ENCODE measurements at regions not wholly inside any gene's neighbourhood (a gene's known extent, or its start where the extent isn't known, plus 50 kb on each side); places are given as distances from the start of the nearest gene placed in this dataset.

GRCh38 chr1:195951313-195951712 lies 656.9 kb downstream of the KCNT2 start:
- TF ChIP-seq TAF1 (IDR thresholded peaks at IDR 0.05; ENCODE audit: low read depth, low read length) (no peak), POLR2AphosphoS5 (IDR thresholded peaks at IDR 0.05; ENCODE audit: low read depth, low read length) (no peak), POLR2A (IDR thresholded peaks at IDR 0.05; ENCODE audit: low read depth, low read length) (no peak), SPI1 (IDR thresholded peaks at IDR 0.05; ENCODE audit: low read depth, low read length) (no peak), PAX5 (IDR thresholded peaks at IDR 0.05; ENCODE audit: insufficient read depth, low read length, severe bottlenecking) (no peak), POU2F2 (IDR thresholded peaks at IDR 0.05; ENCODE audit: low read depth, low read length) (no peak)
